Left renal cortex interstitium (tissue), 4 donors: ENCODE measurements at regions not wholly inside any gene's neighbourhood (a gene's known extent, or its start where the extent isn't known, plus 50 kb on each side); places are given as distances from the start of the nearest gene placed in this dataset.
A peak's percentile ranks its signal among the peaks of the same experiment; 100 is the strongest.

ENCODE experiments used
- DNase-seq, 4 donors: peaks; one replicate each; pipeline ENCODE4 v3.0.0-alpha.2; 2013; ENCODE audit warnings: low read depth in 4 of 4, low spot score in 2 of 4, missing footprints in 1 of 4

DNA sequence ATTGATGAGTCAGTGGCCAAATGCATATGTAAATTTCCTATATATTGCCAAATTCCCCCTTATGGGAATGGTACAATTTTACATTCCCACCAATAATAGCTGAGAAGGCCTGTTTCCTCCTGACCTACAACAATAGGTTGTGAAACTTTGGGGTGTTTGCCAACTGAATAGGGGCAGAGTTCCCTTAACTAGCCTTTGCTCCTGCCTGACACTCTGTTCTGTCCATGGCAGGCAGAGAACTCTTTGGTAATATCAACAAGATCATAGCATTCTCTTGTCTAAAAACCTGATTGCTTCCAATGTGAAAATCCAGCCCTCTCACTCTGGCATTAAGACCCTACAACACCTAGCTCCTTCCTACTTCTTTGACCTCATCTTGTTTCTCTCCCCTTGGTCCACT, 149.7 kb downstream of the HAPSTR1 start:
- DNase-seq = no peak

DNA sequence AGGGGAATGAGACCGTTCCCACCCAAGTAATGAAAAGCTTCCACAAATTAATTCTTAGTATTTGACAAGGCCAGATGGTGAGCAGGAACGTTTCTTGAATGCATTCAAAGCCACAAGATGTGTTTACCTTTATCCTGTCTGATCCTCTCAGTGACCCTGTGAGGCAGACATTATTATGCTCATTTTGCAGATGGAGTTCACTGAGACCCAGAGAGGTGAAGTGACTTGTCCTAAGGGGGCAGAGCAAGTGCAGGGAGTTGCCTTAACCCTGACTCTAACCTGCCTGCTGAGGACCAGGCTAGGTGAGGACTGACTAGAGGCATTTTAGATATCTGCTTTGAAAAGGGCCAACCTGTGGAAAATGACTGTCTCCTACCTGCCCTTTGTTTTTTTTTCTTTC, 156.7 kb downstream of the HAPSTR1 start:
- no peak for DNase-seq

DNA sequence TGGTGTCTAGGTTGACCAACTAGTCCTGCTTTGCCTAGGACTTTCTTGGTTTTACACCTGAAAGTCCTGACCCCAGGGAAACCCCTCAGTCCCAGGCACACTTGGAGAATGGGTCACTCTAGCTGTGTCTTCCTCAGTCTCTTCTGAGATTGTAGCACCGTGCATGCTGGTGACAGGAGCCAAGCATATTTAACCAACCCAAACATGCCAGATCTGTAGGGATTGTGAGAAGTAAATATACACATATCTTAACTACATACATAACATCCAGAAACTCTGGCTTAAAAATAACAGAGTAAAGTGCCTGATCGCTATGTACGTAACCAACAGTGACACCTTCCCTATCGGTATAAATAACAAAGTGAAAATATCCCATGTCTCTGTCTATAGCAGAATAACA, 158.1 kb downstream of the HAPSTR1 start:
- DNase-seq = no peak

DNA sequence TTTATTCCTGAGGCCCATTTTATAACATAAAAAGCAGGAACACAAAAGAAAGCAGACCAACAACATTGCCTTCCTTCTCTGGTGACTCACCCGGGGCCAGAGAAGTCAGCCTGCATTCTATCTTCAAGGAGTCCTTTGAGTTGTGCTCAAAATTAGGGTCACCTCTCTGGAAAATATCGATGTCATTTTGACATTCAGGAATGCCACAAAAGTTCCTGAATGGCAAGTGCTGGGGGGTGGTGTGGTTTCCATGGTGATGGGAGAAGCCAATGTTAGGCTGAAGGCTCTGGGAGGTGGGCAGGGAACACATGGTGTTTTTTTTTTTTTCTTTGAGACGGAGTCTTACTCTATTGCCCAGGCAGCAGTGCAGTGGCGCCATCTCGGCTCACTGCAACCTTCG, 159.6 kb downstream of the HAPSTR1 start:
- DNase-seq = no peak

DNA sequence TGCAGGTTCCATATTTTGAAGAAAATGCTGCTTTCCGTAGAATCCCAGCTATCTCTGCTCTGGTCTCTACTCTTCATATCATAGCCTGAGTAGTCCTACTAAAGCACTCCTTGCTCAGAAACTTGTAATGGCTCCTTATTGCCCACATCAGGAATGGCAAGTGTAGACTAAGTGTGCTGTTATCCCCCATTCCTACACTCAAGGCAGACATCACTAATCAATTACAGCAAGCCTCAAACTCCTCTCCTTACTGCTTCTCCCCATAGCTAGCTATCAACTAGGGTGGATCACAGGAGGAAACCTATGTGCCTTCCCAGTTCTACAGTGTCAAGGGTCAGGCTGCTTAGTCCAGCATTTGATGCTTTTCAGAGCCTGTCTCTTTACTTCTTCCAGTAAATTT, 163.4 kb downstream of the HAPSTR1 start:
- DNase-seq = no peak

DNA sequence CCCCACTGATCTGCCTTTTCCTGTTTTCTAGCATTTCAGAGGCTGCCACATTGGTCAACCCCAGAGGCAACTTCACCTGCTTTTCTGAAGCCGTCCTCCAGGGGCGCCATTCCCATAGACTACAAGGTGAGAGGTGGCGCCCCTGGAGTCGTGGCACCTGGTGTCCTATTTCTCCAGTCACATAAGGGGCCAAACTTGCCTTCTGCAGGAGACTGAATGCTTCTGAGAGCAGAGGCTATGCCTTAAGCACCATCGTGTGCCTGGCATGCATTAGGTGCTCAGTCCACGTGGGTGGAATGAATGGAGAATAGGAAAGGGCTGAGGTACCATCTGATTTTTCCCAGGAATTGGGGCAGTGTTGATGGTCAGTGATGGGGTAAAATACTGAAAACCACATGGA, 164.8 kb downstream of the HAPSTR1 start:
- DNase-seq = no peak

DNA sequence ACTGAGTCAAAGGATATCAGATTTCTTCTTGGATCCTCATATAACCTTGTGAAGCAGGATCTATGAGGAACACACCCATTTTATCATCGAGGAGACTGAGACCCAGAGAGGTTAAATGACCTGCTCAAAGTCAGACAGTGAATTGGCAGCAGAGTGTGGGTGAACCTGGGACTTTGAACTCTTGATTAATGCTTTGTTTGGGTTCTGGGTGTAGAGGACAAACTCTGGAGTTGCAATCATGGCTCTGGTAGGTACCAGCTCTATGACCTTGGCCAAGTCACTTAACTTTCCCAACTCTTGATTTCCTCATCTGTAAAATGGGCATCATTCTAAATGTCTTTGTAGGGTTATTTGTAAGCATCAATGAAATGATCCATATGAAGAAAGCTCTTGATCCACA, 166.4 kb downstream of the HAPSTR1 start:
- DNase-seq = no peak

DNA sequence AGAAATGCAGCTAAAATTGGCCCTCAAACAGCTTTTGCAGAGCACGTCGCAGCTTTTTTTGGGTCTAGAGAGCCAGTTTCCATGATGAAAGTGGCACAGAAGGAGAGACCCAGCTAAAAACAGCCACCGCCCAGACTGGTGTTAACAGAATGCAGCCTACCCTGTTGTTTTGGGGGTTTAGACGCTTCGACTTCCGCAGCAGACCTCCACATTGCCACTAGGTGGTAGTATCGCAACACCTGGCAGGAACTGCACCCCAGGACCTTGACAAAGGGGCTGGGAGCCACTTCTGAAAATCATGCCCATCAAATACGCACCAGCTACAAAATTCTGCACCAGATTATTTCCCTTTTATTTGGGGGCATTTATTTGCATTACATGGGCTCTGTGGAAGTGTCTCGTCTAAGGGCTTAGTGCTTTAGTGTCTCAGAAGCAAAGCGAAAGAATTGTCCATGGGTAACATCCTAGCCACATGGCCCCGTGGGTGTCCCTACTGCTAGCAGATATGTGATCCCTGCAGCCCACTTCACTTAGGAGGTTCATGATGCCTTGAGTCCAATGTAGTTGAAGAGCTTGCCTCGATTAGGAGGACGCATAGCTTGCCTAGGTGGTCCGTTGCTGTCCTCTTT, 167.1 kb downstream of the HAPSTR1 start:
- DNase-seq = peak in 2 of 4 donors; percentile 6 to 13

DNA sequence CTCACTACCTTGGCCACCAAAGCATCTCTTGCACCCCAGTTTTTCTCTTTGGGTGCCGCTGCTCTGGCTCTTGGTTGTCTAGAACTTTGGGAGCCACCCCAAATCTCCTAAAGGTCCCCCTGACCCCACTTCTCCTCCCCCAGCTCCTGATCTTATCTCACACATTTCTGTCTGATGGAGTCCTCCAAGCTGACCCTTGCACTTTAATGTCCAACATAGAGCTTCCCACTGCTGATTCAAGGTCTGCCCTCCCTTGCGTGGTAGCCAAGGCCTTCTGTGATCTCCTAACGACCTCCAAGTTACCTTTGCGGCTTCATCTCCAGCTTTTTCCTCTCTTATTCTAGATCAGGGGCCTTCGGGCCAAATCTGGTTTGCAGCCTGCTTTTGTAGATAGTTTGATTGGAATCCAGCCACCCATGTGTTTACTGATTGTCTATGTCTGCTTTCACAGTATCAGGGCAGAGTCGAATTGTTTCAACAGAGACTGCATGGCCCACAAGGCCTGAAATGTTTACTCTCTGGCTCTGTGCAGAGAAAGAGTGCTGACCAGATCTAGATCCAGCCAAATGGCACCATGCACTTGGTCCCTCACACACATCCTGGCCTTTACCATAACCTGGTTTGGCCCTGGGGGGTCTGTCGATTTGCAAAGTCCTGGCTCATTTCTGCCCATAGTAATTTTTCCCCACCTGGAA, 168.6 kb downstream of the HAPSTR1 start:
- DNase-seq = no peak

DNA sequence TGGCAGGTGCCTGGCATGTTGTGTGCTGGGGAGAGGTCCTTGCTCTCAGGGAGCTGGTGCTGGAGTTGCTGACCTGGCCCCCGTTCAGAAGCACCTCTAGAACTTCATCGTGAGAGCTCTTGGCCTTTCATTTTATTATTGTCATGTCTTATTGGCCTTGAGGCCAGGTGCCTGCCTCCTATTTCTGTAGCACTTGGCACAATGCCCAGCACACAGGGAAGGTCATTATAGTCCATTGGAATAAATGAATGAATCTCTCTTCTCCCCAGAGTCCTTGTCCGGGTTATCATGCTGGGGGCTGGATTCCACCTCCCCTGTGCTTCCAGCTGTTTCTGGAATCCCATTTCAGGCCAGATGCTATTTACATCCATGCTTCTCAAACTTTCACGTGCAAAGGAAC, 169.2 kb downstream of the HAPSTR1 start:
- no peak for DNase-seq

DNA sequence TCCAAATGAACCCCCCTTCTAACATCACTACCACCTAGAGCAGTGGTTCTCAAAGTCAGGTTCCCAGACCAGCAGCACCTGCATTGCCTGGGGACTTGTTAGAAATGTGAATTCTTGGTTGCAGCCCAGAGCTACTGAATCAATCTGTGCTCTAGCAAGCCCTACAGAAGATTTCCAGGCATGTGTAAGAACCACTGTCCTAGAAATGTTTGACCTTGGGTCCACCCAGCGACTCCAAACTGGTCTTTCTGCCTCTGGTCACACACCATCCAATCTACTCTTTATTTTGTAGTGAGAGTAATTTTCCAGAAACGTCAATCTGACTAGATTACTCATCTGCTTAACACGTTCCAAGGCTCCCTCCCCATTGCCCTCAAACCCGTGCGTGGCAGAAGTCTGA, 169.9 kb downstream of the HAPSTR1 start:
- DNase-seq = no peak

DNA sequence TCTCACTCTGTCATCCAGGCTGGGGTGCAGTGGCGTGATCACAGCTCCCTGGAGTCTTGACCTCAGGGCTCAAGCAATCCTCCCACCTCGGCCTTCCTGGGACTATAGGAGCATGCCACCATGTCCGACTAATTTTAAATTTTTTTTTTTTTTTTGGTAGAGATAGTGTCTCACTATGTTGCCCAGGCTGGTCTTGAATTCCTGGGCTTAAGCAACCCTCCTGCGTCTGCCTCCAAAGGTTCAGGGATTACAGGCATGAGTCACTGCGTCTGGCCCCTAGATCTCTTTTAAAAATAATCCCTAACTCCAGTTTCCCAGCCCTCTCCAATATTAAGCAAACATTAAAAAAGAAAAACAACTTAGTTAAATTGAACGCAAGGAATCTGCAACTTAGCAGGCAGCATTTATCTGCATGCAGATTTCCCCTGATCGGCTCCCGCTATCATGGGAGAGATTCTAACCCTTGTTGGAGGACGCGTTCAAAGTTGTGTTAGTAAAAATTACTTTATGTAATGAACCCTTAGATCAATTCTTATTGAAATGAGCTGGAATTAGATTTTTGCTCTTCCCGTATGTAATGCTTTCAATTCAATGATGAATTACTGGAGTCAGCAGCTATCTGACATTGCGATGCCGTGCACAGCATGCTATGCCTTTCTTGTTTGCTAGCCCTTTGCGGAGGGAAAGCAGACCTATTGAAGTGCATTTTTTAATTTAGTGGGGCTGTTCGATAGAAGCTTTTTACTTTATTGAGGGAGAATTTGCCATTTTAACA, 171.7 kb downstream of the HAPSTR1 start:
- DNase-seq = no peak

DNA sequence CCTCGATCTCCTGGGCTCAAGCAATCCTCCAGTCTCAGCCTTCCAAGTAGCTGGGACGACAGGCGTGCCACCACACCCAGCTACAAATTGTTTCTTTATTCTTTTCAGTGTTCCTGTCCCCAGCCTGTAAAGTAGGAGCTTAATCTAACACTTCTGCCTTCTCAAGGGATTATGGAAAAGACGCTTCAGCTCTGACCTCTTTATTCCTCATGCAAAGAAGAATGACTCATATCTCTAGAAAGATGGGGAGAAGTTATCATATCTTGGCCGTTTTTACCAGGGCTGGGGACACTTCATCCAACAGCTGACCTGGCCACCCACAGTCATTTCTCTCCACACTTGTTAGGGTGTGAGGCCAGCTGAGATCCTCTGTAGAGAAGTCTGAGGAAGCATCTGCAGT, 172.6 kb downstream of the HAPSTR1 start:
- DNase-seq = no peak

DNA sequence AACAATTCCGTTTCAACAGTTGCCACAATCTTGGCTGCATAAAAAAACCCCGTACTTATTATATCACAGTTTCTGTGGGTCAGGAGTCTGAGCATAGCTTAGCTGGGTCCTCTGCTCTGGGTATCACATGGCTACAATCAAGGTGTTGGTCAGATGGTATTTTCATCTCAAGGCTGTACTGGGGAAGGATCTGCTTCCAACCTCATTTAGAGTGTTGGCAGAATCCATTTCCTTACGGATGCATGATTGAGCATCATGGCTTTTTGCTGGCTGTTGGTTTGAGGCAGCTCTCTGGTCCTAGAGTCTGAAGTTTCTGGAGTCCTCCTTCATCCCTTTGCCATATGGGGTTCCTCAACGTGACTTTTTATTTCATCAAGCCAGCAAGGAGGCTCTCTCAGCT, 177.0 kb downstream of the HAPSTR1 start:
- DNase-seq = no peak

DNA sequence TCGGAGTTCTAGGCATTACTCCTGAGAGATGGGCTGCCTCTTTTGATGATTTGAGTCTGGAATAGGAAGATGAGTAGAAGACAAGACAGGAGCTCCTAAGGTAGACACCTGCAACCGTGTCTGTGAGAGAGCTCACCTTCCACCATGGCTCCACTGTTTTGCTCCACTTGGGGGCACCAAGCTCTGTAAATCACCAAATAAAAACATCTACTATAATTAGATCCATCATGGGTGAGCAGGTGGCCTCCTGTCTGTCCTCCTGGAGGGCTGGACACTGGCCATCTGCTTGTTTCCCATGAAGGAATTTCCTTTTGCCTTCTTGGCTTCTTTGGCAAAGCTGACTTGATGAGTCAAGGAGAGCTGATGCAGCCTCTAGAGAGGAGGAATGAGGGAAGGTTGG, 179.0 kb downstream of the HAPSTR1 start:
- DNase-seq = no peak

DNA sequence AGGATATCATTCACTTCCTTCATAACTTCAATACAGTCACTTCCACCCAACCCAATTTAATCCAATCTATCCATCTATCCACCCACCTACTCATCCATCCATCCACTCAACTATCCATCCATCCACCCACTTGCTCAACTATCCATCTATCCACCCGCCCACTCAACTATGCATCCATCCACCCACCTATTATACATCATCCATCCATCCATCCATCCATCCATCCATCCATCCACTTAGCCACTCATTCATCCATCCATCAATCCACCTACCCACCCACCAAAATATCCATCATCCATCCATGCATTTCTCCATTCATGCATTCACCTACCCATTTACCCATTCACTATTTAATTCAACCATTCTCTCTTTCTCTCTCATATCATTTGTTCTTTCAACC, 179.5 kb downstream of the HAPSTR1 start:
- no peak for DNase-seq

DNA sequence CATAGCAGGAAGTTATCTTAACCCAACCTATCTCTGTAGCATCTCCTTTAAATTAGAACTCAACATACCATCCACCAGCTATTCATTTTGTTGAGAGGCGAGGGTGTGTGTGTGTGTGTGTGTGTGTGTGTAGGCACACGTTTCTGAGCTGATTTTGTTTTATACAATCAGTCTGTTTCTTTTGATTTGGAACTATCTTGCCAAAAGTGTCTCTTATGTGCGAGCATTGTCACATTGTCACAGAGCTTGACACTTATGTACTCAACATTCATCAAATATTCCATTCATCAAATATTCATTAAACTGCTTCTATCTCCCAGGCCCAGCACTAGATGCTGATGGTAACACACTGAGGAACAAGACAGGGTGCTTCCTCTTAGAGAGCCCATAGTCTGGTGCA, 180.4 kb downstream of the HAPSTR1 start:
- DNase-seq = no peak

DNA sequence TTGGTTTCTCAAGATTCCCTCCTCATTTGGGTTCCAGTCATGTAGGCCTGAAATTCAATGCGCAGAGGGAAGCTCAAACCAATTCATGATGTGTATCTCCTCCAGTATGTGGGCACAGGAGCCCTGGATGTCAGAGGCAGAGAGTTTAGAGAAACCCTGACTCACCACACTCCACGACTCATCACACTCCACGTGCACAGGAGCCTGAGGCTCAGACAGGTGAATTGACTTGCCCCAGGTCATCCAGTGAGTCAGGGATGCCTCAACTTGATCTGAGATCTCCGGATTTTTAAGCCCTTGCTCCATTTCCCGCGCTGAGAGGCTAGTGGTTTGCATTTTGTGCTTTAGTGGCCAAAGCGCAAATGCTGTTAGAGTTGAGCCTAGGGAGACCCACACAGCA, 183.9 kb downstream of the HAPSTR1 start:
- DNase-seq = no peak

DNA sequence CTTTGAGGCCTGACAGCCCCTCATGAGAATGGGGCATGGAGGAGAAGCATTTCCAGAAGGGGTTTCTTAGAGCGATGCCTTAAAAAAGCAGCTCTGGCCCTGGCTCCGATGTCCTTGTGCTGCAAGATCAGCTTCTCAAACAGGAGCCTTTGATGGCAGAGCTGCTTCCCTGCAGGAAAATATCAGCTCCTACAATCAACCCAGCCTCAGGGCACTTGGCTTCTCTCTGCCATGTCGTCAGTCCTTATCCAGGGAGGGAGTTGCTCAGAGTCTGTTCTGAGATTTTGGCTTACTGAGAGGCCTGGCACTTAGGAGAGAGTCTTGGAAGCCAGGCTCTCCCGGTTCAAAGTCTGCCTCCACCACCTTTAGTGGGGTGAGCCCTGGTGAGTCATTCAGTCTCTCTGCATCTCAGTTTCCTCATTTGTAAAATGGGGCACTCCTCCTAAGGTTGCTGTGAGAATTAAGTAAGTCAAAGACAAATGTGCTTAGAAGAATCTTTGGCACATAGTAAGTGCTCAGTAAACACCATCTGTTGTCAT, 184.4 kb downstream of the HAPSTR1 start:
- no peak for DNase-seq

DNA sequence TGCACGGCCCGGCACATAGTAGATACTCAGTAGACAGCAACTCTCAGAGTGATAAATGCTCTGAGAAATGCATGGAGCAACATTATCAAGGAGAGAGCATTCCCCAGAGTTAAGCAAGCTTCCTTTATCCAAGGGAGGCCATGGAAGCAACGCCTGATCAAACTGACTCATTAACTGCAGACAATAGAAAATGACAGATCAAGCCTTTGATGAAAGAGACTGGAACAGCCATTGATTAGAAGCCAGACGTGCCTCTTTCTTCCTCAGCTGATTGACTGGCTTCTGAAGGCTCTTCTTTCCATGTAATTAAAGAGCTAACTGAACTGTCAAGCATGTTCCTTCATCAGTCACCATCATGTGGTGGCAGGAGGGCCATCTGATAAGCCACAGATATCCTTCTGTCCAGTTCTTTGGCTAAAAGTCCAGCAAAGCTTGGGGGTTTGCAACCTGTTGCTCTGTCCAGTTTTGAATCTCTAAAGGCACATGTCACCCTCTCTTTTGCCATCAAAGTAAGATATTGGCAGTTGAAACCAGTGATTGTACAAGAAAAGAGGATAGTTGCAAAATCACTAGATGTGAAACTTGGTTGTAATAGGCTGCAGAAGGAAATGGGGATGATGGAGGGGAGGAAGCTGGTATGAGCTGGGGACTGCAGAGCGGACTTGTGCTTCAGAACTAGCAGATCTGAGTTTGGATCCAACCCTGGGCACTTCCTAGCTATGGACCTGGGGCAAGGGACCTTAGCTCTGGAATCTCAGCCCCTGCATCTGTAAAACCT, 188.0 kb downstream of the HAPSTR1 start:
- DNase-seq = no peak

DNA sequence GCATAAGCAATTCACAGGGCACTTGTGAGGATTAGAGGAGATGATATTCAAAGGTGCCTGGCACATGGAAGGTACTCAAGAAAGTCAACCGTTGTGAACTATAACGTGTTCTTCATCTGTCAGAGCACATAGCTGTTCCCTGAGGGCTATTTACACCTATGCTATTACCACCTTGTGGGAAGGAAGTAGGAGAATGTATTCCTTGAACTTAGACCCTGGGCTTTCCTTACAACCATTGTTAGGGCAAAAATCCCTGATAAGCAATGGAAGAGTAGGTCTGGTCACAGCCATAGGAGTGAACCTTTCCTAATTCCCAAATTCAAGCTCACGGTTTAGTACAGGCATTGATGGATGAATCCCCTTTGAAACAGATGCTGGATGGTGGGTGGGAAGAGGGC, 188.6 kb downstream of the HAPSTR1 start:
- DNase-seq = no peak
